HG03520 (cell line): ENCODE measurements at regions not wholly inside any gene's neighbourhood (a gene's known extent, or its start where the extent isn't known, plus 50 kb on each side); places are given as distances from the start of the nearest gene placed in this dataset.

Source experiments
- ATAC-seq: cut with Tn5 transposase; IDR thresholded peaks from one replicate; pipeline ENCODE4 v1.9.1; 2021; ENCODE audit warnings: mild to moderate bottlenecking, moderate library complexity; ENCODE audit not compliant: unreplicated experiment

- no peak for ATAC-seq
Measured at GRCh38 chr5:61777292-61777691, 445.2 kb downstream of the ZSWIM6 start.

- ATAC-seq: no peak
Measured at GRCh38 chr5:61779743-61780142, 447.7 kb downstream of the ZSWIM6 start.

DNA sequence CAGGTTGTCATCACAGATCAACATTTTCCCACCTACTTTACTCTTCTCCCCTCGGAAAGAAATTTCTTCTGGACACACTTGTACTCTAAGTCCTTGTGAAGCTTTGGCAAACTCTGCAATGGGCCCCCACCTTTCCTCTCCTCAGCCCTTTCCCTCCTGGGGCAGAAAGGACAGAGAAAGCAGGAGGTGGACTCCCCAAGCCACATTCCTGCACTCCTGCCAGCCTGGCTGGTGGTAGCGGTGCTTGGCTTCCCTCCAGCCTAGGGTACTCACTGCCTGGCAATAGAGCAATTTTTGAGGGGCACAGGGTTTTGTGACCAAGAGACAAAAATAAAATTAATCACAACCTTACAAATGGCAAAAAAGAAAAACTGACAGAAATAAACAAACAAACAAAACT is 451.4 kb downstream of the ZSWIM6 start:
- ATAC-seq: no peak

GRCh38 chr5:61784341-61784740 is 452.3 kb downstream of the ZSWIM6 start:
- no peak for ATAC-seq

DNA sequence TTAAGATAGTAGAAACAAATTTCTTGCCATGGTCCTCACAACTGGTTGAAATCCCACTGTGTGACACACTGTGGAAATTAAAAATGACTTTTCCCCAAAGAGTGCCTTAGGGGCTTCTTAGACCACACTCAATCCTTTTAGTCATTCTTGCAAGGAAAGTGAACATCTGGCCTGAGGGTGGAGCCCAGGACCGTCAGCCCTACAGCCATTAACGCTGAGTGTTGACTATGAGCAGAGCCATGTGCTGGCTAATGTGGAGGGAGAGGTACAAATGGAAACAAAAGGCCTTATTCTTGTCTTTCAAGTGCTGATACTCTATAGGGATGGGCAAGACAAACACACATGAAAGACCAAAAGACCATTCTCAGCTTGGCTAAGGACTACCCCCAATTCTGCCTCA is 456.5 kb downstream of the ZSWIM6 start:
- no peak for ATAC-seq

DNA sequence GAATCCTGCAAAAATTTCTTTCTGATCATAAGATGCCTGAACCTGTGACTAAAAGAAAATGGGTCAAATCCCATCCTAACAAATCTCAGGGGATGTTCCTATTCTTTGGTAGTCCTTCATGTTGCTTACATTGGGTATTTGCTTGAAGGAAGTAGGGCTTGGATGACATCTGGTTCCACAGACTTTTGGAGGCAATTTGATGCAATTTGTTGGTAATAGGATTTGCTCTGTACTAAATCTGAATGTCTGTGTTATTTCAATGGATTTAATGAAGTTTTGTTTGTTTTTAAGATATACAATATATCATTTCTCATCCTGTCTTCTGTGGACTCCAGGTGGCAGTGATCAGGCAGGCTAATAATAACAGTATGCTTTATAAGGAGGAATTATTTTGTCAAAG is 457.9 kb downstream of the ZSWIM6 start:
- no peak for ATAC-seq

DNA sequence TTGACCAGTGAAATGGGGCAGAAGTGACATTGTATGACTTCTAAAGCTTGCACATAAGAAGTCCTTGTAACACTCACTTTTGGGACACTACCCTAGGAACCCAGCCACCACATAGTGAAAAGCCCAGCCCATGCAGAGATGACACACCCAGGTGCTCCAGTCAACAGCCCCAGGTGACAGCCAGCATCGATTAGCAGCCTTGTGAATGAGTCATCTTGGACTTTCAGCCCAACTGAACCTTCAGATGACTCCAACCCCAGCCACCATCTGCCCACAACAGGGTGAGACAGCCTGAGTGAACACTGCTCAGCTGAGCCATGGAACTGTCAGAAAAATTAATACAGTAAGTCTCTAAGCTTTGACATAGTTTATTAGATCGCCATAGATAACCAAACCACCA is 458.6 kb downstream of the ZSWIM6 start:
- peak; percentile 96 for ATAC-seq

- no peak for ATAC-seq
Measured at GRCh38 chr5:61796773-61797172, 464.7 kb downstream of the ZSWIM6 start.

GRCh38 chr5:61800450-61800849 is 468.4 kb downstream of the ZSWIM6 start:
- ATAC-seq: no peak

DNA sequence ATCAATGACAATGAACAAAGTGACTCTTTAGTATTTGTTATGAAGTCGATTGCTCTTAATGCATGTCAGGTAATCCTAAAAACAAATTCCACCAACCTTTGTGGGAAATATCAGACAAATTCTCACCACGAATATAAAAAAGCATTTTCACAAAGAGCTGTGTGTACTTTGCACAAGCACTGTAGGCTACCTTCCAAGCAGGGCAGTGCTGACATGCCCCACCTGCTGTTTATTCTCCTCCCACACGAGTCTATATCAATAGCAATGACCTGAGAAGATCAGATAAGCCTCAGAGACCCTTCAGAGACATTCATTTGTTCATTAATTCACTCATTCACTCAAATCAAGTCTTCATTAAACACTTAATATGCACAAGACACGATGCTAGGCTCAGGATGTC is 469.1 kb downstream of the ZSWIM6 start:
- no peak for ATAC-seq

DNA sequence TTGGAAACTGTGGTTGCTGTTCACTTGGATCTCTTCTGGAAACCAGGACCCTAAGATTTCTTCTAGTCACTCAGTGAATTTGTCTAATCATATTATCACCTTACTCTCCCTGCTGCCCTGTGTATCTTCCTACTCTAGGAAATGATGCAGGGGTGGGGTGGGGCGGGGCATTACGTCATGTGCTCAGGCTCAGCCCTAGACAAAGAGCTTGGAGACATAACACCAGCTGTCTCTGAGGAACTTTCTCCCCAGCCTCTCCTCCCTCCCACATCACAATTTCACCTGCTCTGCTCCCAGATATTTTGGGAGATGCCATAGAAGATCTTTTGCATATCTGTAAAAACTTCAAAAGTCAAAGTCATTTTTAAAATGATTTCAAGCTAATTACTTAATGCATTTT is 470.4 kb downstream of the ZSWIM6 start:
- ATAC-seq: no peak

GRCh38 chr5:61805101-61805500 is 473.0 kb downstream of the ZSWIM6 start:
- ATAC-seq: no peak

DNA sequence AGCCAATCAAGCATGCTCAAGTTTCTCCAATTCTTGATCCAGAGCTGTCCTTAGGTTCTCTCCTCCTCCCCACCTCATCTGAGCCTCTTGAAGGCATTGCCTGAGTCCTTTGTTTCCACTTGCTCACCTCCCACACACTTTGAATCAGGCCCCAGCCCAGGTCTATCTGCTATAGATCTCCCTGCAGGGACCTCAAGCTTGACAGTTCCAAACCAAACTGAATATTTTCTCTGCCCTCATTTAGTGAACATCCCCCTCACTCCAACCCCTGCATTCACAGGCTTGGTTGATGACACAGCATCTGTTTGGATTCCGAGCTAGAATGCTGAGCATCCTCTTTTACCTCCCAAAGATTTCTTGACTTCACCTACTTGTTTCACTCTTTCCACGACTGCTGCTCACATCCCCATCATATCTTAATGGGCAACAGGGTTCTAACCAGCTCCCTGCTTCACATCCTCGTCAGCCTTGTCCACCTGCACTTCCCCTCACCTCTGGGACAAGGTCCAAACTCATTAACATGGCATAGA is 474.5 kb downstream of the ZSWIM6 start:
- ATAC-seq: no peak

GRCh38 chr5:61808091-61808490 is 476.0 kb downstream of the ZSWIM6 start:
- ATAC-seq: no peak

GRCh38 chr5:61808909-61809308 is 476.9 kb downstream of the ZSWIM6 start:
- no peak for ATAC-seq

GRCh38 chr5:61809651-61810050 is 477.6 kb downstream of the ZSWIM6 start:
- ATAC-seq: no peak

DNA sequence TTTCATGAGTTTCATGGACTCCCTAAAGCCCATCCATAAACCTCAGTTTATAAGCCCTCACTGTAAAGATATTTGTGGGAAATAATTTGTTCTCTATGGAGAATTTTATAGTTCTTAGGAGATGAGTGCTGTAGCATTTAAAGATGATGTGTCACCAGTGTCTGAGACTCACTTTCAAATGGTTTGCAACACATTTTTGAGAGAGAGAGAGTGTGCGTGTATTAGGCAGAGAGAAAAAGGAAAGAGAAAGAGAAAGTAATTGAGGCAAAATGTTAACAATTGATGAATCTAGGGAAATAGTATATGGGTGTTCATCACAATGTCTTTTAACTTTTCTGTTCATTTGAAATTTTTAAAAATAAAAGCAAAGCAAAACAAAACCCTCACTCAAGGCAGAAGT is 479.0 kb downstream of the ZSWIM6 start:
- ATAC-seq: no peak

- ATAC-seq: no peak
Measured at GRCh38 chr5:61813361-61813760, 481.3 kb downstream of the ZSWIM6 start.

DNA sequence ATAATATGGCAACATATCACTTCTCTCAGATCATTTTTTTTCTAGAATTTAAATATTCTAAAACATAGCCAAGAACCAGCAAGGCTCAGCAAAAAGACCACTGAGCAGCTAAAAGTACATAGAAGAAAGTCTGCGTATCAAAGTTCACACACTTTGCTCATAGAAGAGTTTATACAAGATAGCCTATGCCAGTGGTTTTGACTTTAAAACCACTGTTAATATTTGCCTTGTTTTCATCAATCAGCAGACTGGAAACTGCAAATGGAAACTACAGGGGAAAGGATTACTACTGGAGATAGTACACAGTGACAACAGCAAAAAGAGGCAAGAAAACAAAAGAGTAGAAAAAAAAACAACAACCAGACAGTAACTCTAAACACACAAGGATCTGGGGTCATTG is 483.3 kb downstream of the ZSWIM6 start:
- ATAC-seq: no peak

DNA sequence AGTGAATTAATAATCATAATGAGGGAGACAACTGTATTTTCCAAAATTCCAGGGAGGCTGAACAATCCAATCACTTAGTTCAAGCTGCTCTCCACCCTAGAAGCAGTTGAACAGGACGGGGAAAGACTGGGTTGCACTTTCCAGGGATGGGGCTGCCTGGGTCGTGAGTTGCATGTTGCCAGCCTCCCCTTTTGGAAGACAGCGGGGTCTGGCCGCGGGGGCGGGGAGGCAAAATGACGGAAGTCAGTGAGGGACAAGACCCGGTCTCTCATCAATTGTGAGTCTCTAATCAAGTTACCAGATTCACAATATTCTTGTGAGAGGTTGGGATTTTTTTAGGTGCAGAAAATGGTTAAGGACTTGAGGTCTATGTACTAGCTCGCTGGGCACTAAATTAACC is 484.1 kb downstream of the ZSWIM6 start:
- ATAC-seq: no peak

GRCh38 chr5:61816585-61817450 is 484.8 kb downstream of the ZSWIM6 start:
- no peak for ATAC-seq

- no peak for ATAC-seq
Measured at GRCh38 chr5:61817472-61818326, 485.6 kb downstream of the ZSWIM6 start.
